ENCODE measurements at regions not wholly inside any gene's neighbourhood (a gene's known extent, or its start where the extent isn't known, plus 50 kb on each side); places are given as distances from the start of the nearest gene placed in this dataset.

DNA sequence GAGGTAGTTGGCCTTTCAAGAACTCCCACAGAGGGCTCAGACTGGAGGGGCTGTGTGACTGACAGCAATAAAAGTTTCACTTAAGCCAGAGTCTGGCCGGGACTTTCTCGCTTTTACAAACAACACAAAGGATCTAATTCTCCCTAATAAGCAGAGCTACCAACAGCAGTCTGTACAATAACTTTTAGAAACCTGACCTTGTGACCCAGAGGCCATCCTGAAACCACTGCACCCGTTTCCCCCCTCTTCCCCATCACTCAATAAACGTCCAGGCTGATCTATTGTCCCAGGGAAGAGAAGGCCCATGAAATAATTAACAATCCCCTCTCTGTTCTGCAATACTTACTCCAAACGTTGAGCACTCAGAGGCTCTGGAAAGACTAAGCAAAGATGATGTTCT is 442.4 kb downstream of the ZIC3 start:
- TF ChIP-seq, protein P1, sequence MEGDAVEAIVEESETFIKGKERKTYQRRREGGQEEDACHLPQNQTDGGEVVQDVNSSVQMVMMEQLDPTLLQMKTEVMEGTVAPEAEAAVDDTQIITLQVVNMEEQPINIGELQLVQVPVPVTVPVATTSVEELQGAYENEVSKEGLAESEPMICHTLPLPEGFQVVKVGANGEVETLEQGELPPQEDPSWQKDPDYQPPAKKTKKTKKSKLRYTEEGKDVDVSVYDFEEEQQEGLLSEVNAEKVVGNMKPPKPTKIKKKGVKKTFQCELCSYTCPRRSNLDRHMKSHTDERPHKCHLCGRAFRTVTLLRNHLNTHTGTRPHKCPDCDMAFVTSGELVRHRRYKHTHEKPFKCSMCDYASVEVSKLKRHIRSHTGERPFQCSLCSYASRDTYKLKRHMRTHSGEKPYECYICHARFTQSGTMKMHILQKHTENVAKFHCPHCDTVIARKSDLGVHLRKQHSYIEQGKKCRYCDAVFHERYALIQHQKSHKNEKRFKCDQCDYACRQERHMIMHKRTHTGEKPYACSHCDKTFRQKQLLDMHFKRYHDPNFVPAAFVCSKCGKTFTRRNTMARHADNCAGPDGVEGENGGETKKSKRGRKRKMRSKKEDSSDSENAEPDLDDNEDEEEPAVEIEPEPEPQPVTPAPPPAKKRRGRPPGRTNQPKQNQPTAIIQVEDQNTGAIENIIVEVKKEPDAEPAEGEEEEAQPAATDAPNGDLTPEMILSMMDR (conservative IDR thresholded peaks at IDR 0.05; ENCODE audit: low read length) = no peak
- no peak for TF ChIP-seq EZH2phosphoT487 (IDR thresholded peaks at IDR 0.05; ENCODE audit: borderline replicate concordance)
